ENCODE measurements at regions not wholly inside any gene's neighbourhood (a gene's known extent, or its start where the extent isn't known, plus 50 kb on each side); places are given as distances from the start of the nearest gene placed in this dataset.

DNA sequence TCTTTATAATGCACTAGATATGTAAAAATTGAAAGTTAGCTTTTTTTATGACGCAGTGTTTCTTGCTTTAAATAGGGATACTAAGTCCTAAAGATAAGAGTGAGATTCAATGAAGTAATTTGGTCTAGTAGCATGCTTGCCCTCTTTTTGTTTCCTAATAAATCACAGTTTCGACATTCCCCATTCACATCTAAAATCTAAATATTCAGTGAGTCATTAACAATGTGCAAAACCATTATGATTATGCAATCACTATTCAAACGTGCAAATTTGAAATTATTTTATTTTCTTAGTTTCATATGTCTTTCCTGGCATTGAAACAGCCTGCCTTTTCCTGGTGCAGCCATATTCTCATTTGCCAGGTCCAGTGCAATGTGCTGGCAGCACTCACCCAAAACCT is 1350.5 kb upstream of the PABPC4L start:
- no peaks in the 10 kb centered on the region for H3K27me3 ChIP-seq (ENCODE audit: low read length)
- DNase-seq, result no peak
- no peak for ATAC-seq

DNA sequence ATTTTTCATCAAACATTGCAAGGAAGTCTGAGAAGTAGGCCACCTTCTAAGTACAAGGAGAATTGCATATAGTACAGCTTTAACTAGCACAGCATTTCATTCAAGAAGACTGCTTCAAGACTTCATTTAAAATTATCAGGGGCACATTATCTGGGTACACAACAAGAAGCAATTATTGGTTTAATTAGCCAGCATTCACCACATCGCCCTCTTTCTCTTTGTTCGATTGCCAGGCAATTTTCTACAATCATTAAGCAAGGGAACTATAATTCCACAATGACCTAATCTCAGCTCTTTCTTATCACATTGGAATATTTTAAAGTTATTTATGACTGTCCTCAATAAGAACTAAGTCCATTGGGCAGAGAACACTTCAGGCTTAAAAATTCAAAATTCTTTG is 1347.1 kb upstream of the PABPC4L start:
- DNase-seq (no peak), ATAC-seq (no peak)
- no peaks in the 10 kb centered on the region for H3K9me3 ChIP-seq (ENCODE audit: low read length)
- H3K4me1 ChIP-seq (ENCODE audit: insufficient read depth, low read length), result no peaks in the 10 kb centered on the region
- ChIA-PET POLR2A (ENCODE audit: unreplicated experiment) (no interaction called here), CTCF (no interaction called here)
- H3F3A ChIP-seq (ENCODE audit: low read length, unreplicated experiment), result no peaks in the 10 kb centered on the region
- no peak overlapping the region for H3K4me3 ChIP-seq (ENCODE audit: low read length)
- H3K4me2 ChIP-seq (ENCODE audit: low read length), result no peak overlapping the region
- H4K20me1 ChIP-seq (ENCODE audit: low read length), result no peaks in the 10 kb centered on the region
- H3K9ac ChIP-seq (ENCODE audit: low read length), result no peak overlapping the region
- no peaks in the 10 kb centered on the region for H3K27me3 ChIP-seq (ENCODE audit: low read length)
- no peaks in the 10 kb centered on the region for H3K36me3 ChIP-seq (ENCODE audit: low read depth, low read length)
- no peaks in the 10 kb centered on the region for H3K79me2 ChIP-seq (ENCODE audit: low read length)
- intact Hi-C loops (cut with micrococcal nuclease), result no loop called here
- no TSS peak for BruUV-seq (replicated peaks)
- no peak overlapping the region for H2AFZ ChIP-seq (ENCODE audit: low read length)
- TF ChIP-seq, protein P1, sequence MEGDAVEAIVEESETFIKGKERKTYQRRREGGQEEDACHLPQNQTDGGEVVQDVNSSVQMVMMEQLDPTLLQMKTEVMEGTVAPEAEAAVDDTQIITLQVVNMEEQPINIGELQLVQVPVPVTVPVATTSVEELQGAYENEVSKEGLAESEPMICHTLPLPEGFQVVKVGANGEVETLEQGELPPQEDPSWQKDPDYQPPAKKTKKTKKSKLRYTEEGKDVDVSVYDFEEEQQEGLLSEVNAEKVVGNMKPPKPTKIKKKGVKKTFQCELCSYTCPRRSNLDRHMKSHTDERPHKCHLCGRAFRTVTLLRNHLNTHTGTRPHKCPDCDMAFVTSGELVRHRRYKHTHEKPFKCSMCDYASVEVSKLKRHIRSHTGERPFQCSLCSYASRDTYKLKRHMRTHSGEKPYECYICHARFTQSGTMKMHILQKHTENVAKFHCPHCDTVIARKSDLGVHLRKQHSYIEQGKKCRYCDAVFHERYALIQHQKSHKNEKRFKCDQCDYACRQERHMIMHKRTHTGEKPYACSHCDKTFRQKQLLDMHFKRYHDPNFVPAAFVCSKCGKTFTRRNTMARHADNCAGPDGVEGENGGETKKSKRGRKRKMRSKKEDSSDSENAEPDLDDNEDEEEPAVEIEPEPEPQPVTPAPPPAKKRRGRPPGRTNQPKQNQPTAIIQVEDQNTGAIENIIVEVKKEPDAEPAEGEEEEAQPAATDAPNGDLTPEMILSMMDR (conservative IDR thresholded peaks at IDR 0.05; ENCODE audit: low read depth, low read length), result no peak
- no peak for TF ChIP-seq EZH2phosphoT487 (IDR thresholded peaks at IDR 0.05; ENCODE audit: borderline replicate concordance, low read length)
- TF ChIP-seq EZH2 (IDR thresholded peaks at IDR 0.05; ENCODE audit: low read length, unreplicated experiment), result no peak
- H3K9me2 ChIP-seq (replicated peaks; ENCODE audit: low read length), result no peaks in the 10 kb centered on the region
- H3K27ac ChIP-seq (ENCODE audit: low read length), result no peak overlapping the region

More for the DNA sequence above, 1350.5 kb upstream of the PABPC4L start:
- Histone ChIP-seq H3K4me2 (ENCODE audit: low read length) (no peak overlapping the region), H3K4me3 (ENCODE audit: low read length) (no peak overlapping the region), H3K27ac (ENCODE audit: low read length) (no peak overlapping the region), H3K9me2 (replicated peaks; ENCODE audit: low read length) (no peaks in the 10 kb centered on the region), H3K79me2 (ENCODE audit: low read length) (no peaks in the 10 kb centered on the region), H2AFZ (ENCODE audit: low read length) (no peak overlapping the region), H3K4me1 (ENCODE audit: insufficient read depth, low read length) (no peaks in the 10 kb centered on the region), H3K36me3 (ENCODE audit: low read depth, low read length) (no peaks in the 10 kb centered on the region), H3F3A (ENCODE audit: low read length, unreplicated experiment) (no peaks in the 10 kb centered on the region), H3K9ac (ENCODE audit: low read length) (no peak overlapping the region), H3K9me3 (ENCODE audit: low read length) (no peaks in the 10 kb centered on the region), H4K20me1 (ENCODE audit: low read length) (no peaks in the 10 kb centered on the region)
- POLR2A ChIA-PET (ENCODE audit: unreplicated experiment), result no interaction called here
- CTCF ChIA-PET, result no interaction called here
- TF ChIP-seq EZH2 (IDR thresholded peaks at IDR 0.05; ENCODE audit: low read length, unreplicated experiment) (no peak), EZH2phosphoT487 (IDR thresholded peaks at IDR 0.05; ENCODE audit: borderline replicate concordance, low read length) (no peak)
- TF ChIP-seq, protein P1 (conservative IDR thresholded peaks at IDR 0.05; ENCODE audit: low read depth, low read length), result no peak
- intact Hi-C loops (cut with micrococcal nuclease), result no loop called here
- BruUV-seq (replicated peaks), result no TSS peak

DNA sequence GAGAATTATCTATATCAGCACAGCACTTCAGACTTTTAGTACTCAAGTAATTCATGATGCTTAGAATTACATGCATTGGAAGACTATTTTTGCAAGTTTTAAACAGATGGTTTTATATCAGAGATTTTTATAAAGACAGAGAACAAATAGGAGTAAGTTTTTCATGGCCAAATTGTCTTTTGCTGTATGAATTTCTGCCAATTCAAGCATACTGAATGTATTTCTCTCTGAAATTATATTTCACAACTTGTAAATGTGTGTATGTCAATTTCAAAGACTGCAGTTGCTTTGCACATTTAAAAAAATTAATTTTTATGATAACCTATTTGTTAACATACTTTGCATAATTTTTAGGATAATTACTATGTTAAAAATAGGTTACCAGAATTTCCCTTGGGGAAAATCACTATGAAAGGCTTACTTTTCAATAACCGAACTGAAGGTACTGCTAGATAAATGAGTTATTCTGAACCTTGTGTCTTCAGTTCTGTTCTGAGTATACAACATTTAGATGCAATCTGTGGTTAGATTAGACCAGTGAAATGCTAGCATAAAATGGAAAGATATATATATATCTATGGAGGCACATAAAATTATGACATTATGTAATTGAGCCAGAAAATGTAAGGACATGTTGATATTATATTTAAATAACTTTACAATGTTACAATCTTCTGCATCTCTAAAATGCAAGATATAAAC is 1344.2 kb upstream of the PABPC4L start:
- no peaks in the 10 kb centered on the region for H4K20me1 ChIP-seq (ENCODE audit: low read length)
- intact Hi-C loops (cut with micrococcal nuclease), result no loop called here

More for the DNA sequence above, 1344.2 kb upstream of the PABPC4L start:
- Histone ChIP-seq H3K4me3 (ENCODE audit: low read length) (no peak overlapping the region), H3K4me1 (ENCODE audit: insufficient read depth, low read length) (no peaks in the 10 kb centered on the region), H3K79me2 (ENCODE audit: low read length) (no peaks in the 10 kb centered on the region), H2AFZ (ENCODE audit: low read length) (no peak overlapping the region), H3K9ac (ENCODE audit: low read length) (no peak overlapping the region), H3F3A (ENCODE audit: low read length, unreplicated experiment) (no peaks in the 10 kb centered on the region), H3K27ac (ENCODE audit: low read length) (no peak overlapping the region), H3K9me3 (ENCODE audit: low read length) (no peaks in the 10 kb centered on the region), H3K9me2 (replicated peaks; ENCODE audit: low read length) (no peaks in the 10 kb centered on the region), H3K36me3 (ENCODE audit: low read depth, low read length) (no peaks in the 10 kb centered on the region), H3K27me3 (ENCODE audit: low read length) (no peaks in the 10 kb centered on the region), H3K4me2 (ENCODE audit: low read length) (no peak overlapping the region)
- DNase-seq (no peak), ATAC-seq (no peak)
- TF ChIP-seq EZH2 (IDR thresholded peaks at IDR 0.05; ENCODE audit: low read length, unreplicated experiment), result no peak
- no peak for TF ChIP-seq EZH2phosphoT487 (IDR thresholded peaks at IDR 0.05; ENCODE audit: borderline replicate concordance, low read length)
- TF ChIP-seq, protein P1 (conservative IDR thresholded peaks at IDR 0.05; ENCODE audit: low read depth, low read length), result no peak
- POLR2A ChIA-PET (ENCODE audit: unreplicated experiment), result no interaction called here
- CTCF ChIA-PET, result no interaction called here
- BruUV-seq (replicated peaks), result no TSS peak

All from PC-3 (cell line).